DMS79 (cell line): ENCODE measurements at regions not wholly inside any gene's neighbourhood (a gene's known extent, or its start where the extent isn't known, plus 50 kb on each side); places are given as distances from the start of the nearest gene placed in this dataset.

Experiments
- DNase-seq: peaks from one replicate; lab custom pipeline; 2025; lab: John Stamatoyannopoulos, UW

- no peak for DNase-seq
These were observed 544.9 kb downstream of the PKHD1 start for GRCh38 chr6:51542475-51542874.

GRCh38 chr6:51550243-51550642 is 537.2 kb downstream of the PKHD1 start:
- DNase-seq, result no peak

GRCh38 chr6:51552435-51552834 is 535.0 kb downstream of the PKHD1 start:
- no peak for DNase-seq

- no peak for DNase-seq
These were observed 534.0 kb downstream of the PKHD1 start for GRCh38 chr6:51553246-51554015.

GRCh38 chr6:51554029-51554428 is 533.4 kb downstream of the PKHD1 start:
- DNase-seq, result no peak

- DNase-seq, result no peak
These were observed 528.4 kb downstream of the PKHD1 start for GRCh38 chr6:51559059-51559458.

GRCh38 chr6:51562198-51562597 is 525.2 kb downstream of the PKHD1 start:
- DNase-seq, result no peak
